CD4-positive, alpha-beta memory T cell (primary cell): ENCODE measurements at regions not wholly inside any gene's neighbourhood (a gene's known extent, or its start where the extent isn't known, plus 50 kb on each side); places are given as distances from the start of the nearest gene placed in this dataset.

Source experiments
- CTCF ChIA-PET: fragments of 350-600 bp; sonication (Branson Sonifier 250); formaldehyde crosslinking; loops from one replicate; lab custom pipeline; 2021; ENCODE audit warnings: inconsistent platforms; ENCODE audit not compliant: partially characterized antibody; lab: Charles Lee
- POLR2A ChIA-PET: fragments of 350-600 bp; sonication (Branson Sonifier 250); formaldehyde crosslinking; loops from one replicate; lab custom pipeline; 2021; ENCODE audit not compliant: partially characterized antibody; lab: Charles Lee
- DNase-seq, 5 donors: peaks; one replicate each; pipeline versions ENCODE4 v3.0.0 to v3.0.0-alpha.2; 2020 to 2022; ENCODE audit warnings: mixed read lengths in 1 of 5
- H3K27ac ChIP-seq: one replicate; pipeline ENCODE4 v1.7.0; 2013; ENCODE audit warnings: low read depth, low read length
- H3K27me3 ChIP-seq: 2 replicates; pipeline ENCODE4 v1.7.0; 2013; ENCODE audit warnings: mild to moderate bottlenecking, low read length, moderate library complexity; ENCODE audit not compliant: insufficient read depth
- H3K36me3 ChIP-seq: 2 replicates; pipeline ENCODE4 v1.7.0; 2013; ENCODE audit warnings: mild to moderate bottlenecking, low read length, moderate library complexity; ENCODE audit not compliant: insufficient read depth
- H3K4me1 ChIP-seq: 2 replicates; pipeline ENCODE4 v1.7.0; 2013; ENCODE audit warnings: mild to moderate bottlenecking, low read length, moderate library complexity; ENCODE audit not compliant: insufficient read depth
- H3K4me3 ChIP-seq, 2 donors: one replicate each; pipeline ENCODE4 v1.7.0; 2013; ENCODE audit warnings: low read length in 2 of 2, mild to moderate bottlenecking in 1 of 2
- H3K9me3 ChIP-seq, 2 donors: one replicate each; pipeline ENCODE4 v1.7.0; 2013; ENCODE audit warnings: low read length in 2 of 2, control low read depth in 1 of 2; ENCODE audit not compliant: control insufficient read depth in 1 of 2
- H3K27ac Mint-ChIP-seq, 7 donors: one replicate each; pipeline ENCODE4 v1.8.0; 2020 to 2021; ENCODE audit warnings: mixed read lengths in 7 of 7, mild to moderate bottlenecking in 6 of 7, inconsistent platforms in 3 of 7, moderate library complexity in 3 of 7
- H3K27me3 Mint-ChIP-seq, 2 donors: one replicate each; pipeline ENCODE4 v1.8.0; 2020 to 2021; ENCODE audit warnings: mixed read lengths in 2 of 2
- H3K36me3 Mint-ChIP-seq, 2 donors: one replicate each; pipeline ENCODE4 v1.8.0; 2020 to 2021; ENCODE audit warnings: mixed read lengths in 2 of 2, inconsistent platforms in 1 of 2, mild to moderate bottlenecking in 1 of 2
- H3K4me1 Mint-ChIP-seq, 4 donors: one replicate each; pipeline ENCODE4 v1.8.0; 2020 to 2021; ENCODE audit warnings: mixed read lengths in 4 of 4, mild to moderate bottlenecking in 1 of 4
- H3K4me3 Mint-ChIP-seq, 8 donors: one replicate each; pipeline ENCODE4 v1.8.0; 2020 to 2021; ENCODE audit warnings: mixed read lengths in 8 of 8, mild to moderate bottlenecking in 7 of 8, moderate library complexity in 6 of 8, inconsistent platforms in 3 of 8
- H3K9me3 Mint-ChIP-seq, 8 donors: one replicate each; pipeline ENCODE4 v1.8.0; 2020 to 2021; ENCODE audit warnings: mixed read lengths in 8 of 8, mild to moderate bottlenecking in 5 of 8, inconsistent platforms in 3 of 8, moderate library complexity in 1 of 8
- intact Hi-C: fragments of 100-400 bp; cut with micrococcal nuclease; formaldehyde crosslinking; loops from one replicate; pipeline ENCODE4 v1.15.1; 2023

GRCh38 chr4:138612428-138612827, 370.3 kb upstream of the SLC7A11 start:
- POLR2A ChIA-PET: no interaction called here
- Histone ChIP-seq H3K9me3 (no peaks in the 10 kb centered on the region), H3K36me3 (no peaks in the 10 kb centered on the region), H3K4me3 (no peak overlapping the region), H3K27me3 (no peaks in the 10 kb centered on the region), H3K27ac (no peak overlapping the region), H3K4me1 (no peaks in the 10 kb centered on the region)
- CTCF ChIA-PET: no interaction called here
- no peaks in the 10 kb centered on the region for H3K27me3 Mint-ChIP-seq
- no peak for DNase-seq
- H3K4me3 Mint-ChIP-seq: no peak overlapping the region
- intact Hi-C loops: no loop called here
- no peaks in the 10 kb centered on the region for H3K4me1 Mint-ChIP-seq
- peaks cover 0 to 6% (median 0%) of the 10 kb centered on the region in 8 donors for H3K9me3 Mint-ChIP-seq
- H3K36me3 Mint-ChIP-seq: no peaks in the 10 kb centered on the region
- no peak overlapping the region for H3K27ac Mint-ChIP-seq

- Mint-ChIP-seq H3K27me3 (no peaks in the 10 kb centered on the region), H3K4me1 (no peaks in the 10 kb centered on the region), H3K4me3 (no peak overlapping the region), H3K36me3 (no peaks in the 10 kb centered on the region), H3K9me3 (peaks cover 0 to 6% (median 0%) of the 10 kb centered on the region in 8 donors), H3K27ac (no peak overlapping the region)
- Histone ChIP-seq H3K27ac (no peak overlapping the region), H3K4me1 (no peaks in the 10 kb centered on the region), H3K36me3 (no peaks in the 10 kb centered on the region), H3K9me3 (no peaks in the 10 kb centered on the region), H3K4me3 (no peak overlapping the region), H3K27me3 (no peaks in the 10 kb centered on the region)
- no peak for DNase-seq
- CTCF ChIA-PET: no interaction called here
- POLR2A ChIA-PET: no interaction called here
- intact Hi-C loops: no loop called here
Measured at GRCh38 chr4:138611721-138612120, 369.6 kb upstream of the SLC7A11 start.

GRCh38 chr4:138611017-138611416, 368.9 kb upstream of the SLC7A11 start:
- Histone ChIP-seq H3K27ac (no peak overlapping the region), H3K27me3 (no peaks in the 10 kb centered on the region), H3K9me3 (no peaks in the 10 kb centered on the region), H3K4me1 (no peaks in the 10 kb centered on the region), H3K4me3 (no peak overlapping the region), H3K36me3 (no peaks in the 10 kb centered on the region)
- Mint-ChIP-seq H3K27ac (no peak overlapping the region), H3K9me3 (peaks cover 0 to 6% (median 0%) of the 10 kb centered on the region in 8 donors), H3K36me3 (no peaks in the 10 kb centered on the region), H3K4me1 (no peaks in the 10 kb centered on the region), H3K4me3 (no peak overlapping the region), H3K27me3 (no peaks in the 10 kb centered on the region)
- DNase-seq: no peak
- POLR2A ChIA-PET: no interaction called here
- CTCF ChIA-PET: no interaction called here
- intact Hi-C loops: no loop called here

- intact Hi-C loops: no loop called here
- Histone ChIP-seq H3K27me3 (no peaks in the 10 kb centered on the region), H3K36me3 (no peaks in the 10 kb centered on the region), H3K9me3 (no peaks in the 10 kb centered on the region), H3K4me3 (no peak overlapping the region), H3K4me1 (no peaks in the 10 kb centered on the region), H3K27ac (no peak overlapping the region)
- Mint-ChIP-seq H3K9me3 (peaks cover 0 to 2% (median 0%) of the 10 kb centered on the region in 8 donors), H3K27me3 (no peaks in the 10 kb centered on the region), H3K4me1 (no peaks in the 10 kb centered on the region), H3K4me3 (no peak overlapping the region), H3K36me3 (no peaks in the 10 kb centered on the region), H3K27ac (no peak overlapping the region)
- ChIA-PET POLR2A (no interaction called here), CTCF (no interaction called here)
- no peak for DNase-seq
Measured at GRCh38 chr4:138609943-138610350, 367.8 kb upstream of the SLC7A11 start.

GRCh38 chr4:138604556-138604955, 362.4 kb upstream of the SLC7A11 start:
- no peaks in the 10 kb centered on the region for H3K36me3 Mint-ChIP-seq
- ChIA-PET POLR2A (no interaction called here), CTCF (no interaction called here)
- no peaks in the 10 kb centered on the region for H3K4me1 ChIP-seq
- intact Hi-C loops: no loop called here
- H3K9me3 ChIP-seq: no peaks in the 10 kb centered on the region
- H3K4me3 ChIP-seq: no peak overlapping the region
- peaks cover 0 to 6% (median 0%) of the 10 kb centered on the region in 8 donors for H3K9me3 Mint-ChIP-seq
- H3K27me3 Mint-ChIP-seq: no peaks in the 10 kb centered on the region
- no peak overlapping the region for H3K27ac Mint-ChIP-seq
- no peak for DNase-seq
- H3K36me3 ChIP-seq: no peaks in the 10 kb centered on the region
- H3K27me3 ChIP-seq: no peaks in the 10 kb centered on the region
- H3K4me3 Mint-ChIP-seq: no peak overlapping the region
- no peaks in the 10 kb centered on the region for H3K4me1 Mint-ChIP-seq
- no peak overlapping the region for H3K27ac ChIP-seq

GRCh38 chr4:138602664-138603063, 360.5 kb upstream of the SLC7A11 start:
- H3K9me3 Mint-ChIP-seq: peaks cover 0 to 6% (median 0%) of the 10 kb centered on the region in 8 donors
- Histone ChIP-seq H3K9me3 (no peaks in the 10 kb centered on the region), H3K4me1 (no peaks in the 10 kb centered on the region), H3K36me3 (no peaks in the 10 kb centered on the region), H3K27ac (no peak overlapping the region), H3K4me3 (no peak overlapping the region), H3K27me3 (no peaks in the 10 kb centered on the region)
- no peak overlapping the region for H3K4me3 Mint-ChIP-seq
- ChIA-PET CTCF (no interaction called here), POLR2A (no interaction called here)
- DNase-seq: no peak
- no peaks in the 10 kb centered on the region for H3K36me3 Mint-ChIP-seq
- H3K4me1 Mint-ChIP-seq: no peaks in the 10 kb centered on the region
- intact Hi-C loops: no loop called here
- H3K27ac Mint-ChIP-seq: no peak overlapping the region
- no peaks in the 10 kb centered on the region for H3K27me3 Mint-ChIP-seq

- Histone ChIP-seq H3K36me3 (no peaks in the 10 kb centered on the region), H3K9me3 (no peaks in the 10 kb centered on the region), H3K4me3 (no peak overlapping the region), H3K4me1 (no peaks in the 10 kb centered on the region), H3K27me3 (no peaks in the 10 kb centered on the region), H3K27ac (no peak overlapping the region)
- POLR2A ChIA-PET: no interaction called here
- intact Hi-C loops: no loop called here
- CTCF ChIA-PET: no interaction called here
- no peak for DNase-seq
- Mint-ChIP-seq H3K4me1 (no peaks in the 10 kb centered on the region), H3K27me3 (no peaks in the 10 kb centered on the region), H3K27ac (no peak overlapping the region), H3K9me3 (peaks cover 0 to 6% (median 0%) of the 10 kb centered on the region in 8 donors), H3K36me3 (no peaks in the 10 kb centered on the region), H3K4me3 (no peak overlapping the region)
Measured at GRCh38 chr4:138599965-138600364, 357.8 kb upstream of the SLC7A11 start.

- Histone ChIP-seq H3K9me3 (no peaks in the 10 kb centered on the region), H3K27me3 (no peaks in the 10 kb centered on the region), H3K27ac (no peak overlapping the region), H3K36me3 (no peaks in the 10 kb centered on the region), H3K4me3 (no peak overlapping the region), H3K4me1 (no peaks in the 10 kb centered on the region)
- Mint-ChIP-seq H3K4me1 (no peaks in the 10 kb centered on the region), H3K27ac (no peak overlapping the region), H3K27me3 (no peaks in the 10 kb centered on the region), H3K36me3 (no peaks in the 10 kb centered on the region), H3K9me3 (peaks cover 0 to 6% (median 0%) of the 10 kb centered on the region in 8 donors), H3K4me3 (no peak overlapping the region)
- ChIA-PET POLR2A (no interaction called here), CTCF (no interaction called here)
- no peak for DNase-seq
- intact Hi-C loops: no loop called here
Measured at GRCh38 chr4:138598226-138598625, 356.1 kb upstream of the SLC7A11 start.
